A549 (cell line): ENCODE measurements at regions not wholly inside any gene's neighbourhood (a gene's known extent, or its start where the extent isn't known, plus 50 kb on each side); places are given as distances from the start of the nearest gene placed in this dataset.

Source experiments
- ATAC-seq, 2 experiments: fragments of 200-7000 bp in 1 of 2; fragments of >200 bp in 1 of 2; cut with Nextera tagmentation in 1 of 2; cut with Tn5 transposase in 1 of 2; 3 replicates each; pipeline versions ENCODE4 v1.8.0 to v1.9.1; 2018 to 2020; ENCODE audit warnings: mild to moderate bottlenecking in 1 of 2, moderate library complexity in 1 of 2
- CTCF ChIA-PET: fragments of 300-600 bp; sonication (Branson Sonifier 250); formaldehyde crosslinking; extraction: SDS; loops from one replicate; lab custom pipeline; 2021; ENCODE audit warnings: antibody characterized with exemption, inconsistent platforms; lab: Yijun Ruan, JAX
- POLR2A ChIA-PET: fragments of 350-600 bp; formaldehyde crosslinking; extraction: SDS; loops from one replicate; lab custom pipeline; 2021; ENCODE audit warnings: antibody characterized with exemption, inconsistent platforms; lab: Yijun Ruan, JAX
- DNase-seq, 2 experiments: peaks; one replicate each; pipeline versions ENCODE4 v3.0.0 to v3.0.0-alpha.2; 2011 to 2016; ENCODE audit warnings: low read depth in 1 of 2, low spot score in 1 of 2
- FAIRE-seq: peaks from 2 replicates; lab custom pipeline; 2011; peaks lifted over from hg19 to GRCh38; lab: Jason Lieb, UNC
- H3K27ac ChIP-seq, 2 experiments: fragments of >200 bp; sonication (Bioruptor Twin); formaldehyde crosslinking; 3 replicates each; pipeline ENCODE4 v1.5.1; 2016 to 2017
- H3K4me1 ChIP-seq: fragments of >200 bp; sonication (Bioruptor Twin); formaldehyde crosslinking; 3 replicates; pipeline ENCODE4 v1.6.1; 2016
- H3K4me2 ChIP-seq: fragments of >200 bp; sonication (Bioruptor Twin); formaldehyde crosslinking; 3 replicates; pipeline ENCODE4 v1.6.1; 2016
- H3K4me3 ChIP-seq: fragments of >200 bp; sonication (Bioruptor Twin); formaldehyde crosslinking; 3 replicates; pipeline ENCODE4 v1.5.1; 2016
- H3K9me3 ChIP-seq: fragments of >200 bp; sonication (Bioruptor Twin); formaldehyde crosslinking; 3 replicates; pipeline ENCODE4 v1.6.1; 2016
- ATOH8 ChIP-seq: fragments of 250-450 bp; sonication (Bioruptor Pico); IDR thresholded peaks from 2 replicates; pipeline ENCODE4 v1.5.0; 2020; ENCODE audit warnings: low read depth, mild to moderate bottlenecking, moderate library complexity
- CEBPB ChIP-seq, 2 experiments: fragments of >200 bp in 1 of 2; sonication (Bioruptor Twin) in 1 of 2; formaldehyde crosslinking in 1 of 2; IDR thresholded peaks; 2 replicates each; pipeline ENCODE4 v1.6.1; 2012 to 2016
- EHF ChIP-seq: fragments of 250-450 bp; sonication (Bioruptor Pico); IDR thresholded peaks from 2 replicates; pipeline ENCODE4 v1.5.0; 2020; ENCODE audit warnings: mild to moderate bottlenecking
- HDAC2 ChIP-seq: fragments of 200-600 bp; sonication (generic); IDR thresholded peaks from 2 replicates; pipeline ENCODE4 v1.6.1; 2016
- HOXA7 ChIP-seq: fragments of 250-450 bp; sonication (Bioruptor Pico); IDR thresholded peaks from 2 replicates; pipeline ENCODE4 v1.5.0; 2020; ENCODE audit warnings: mild to moderate bottlenecking, moderate library complexity
- JUNB ChIP-seq: fragments of >200 bp; sonication (Bioruptor Twin); formaldehyde crosslinking; IDR thresholded peaks from 2 replicates; pipeline ENCODE4 v1.6.1; 2016
- PHF8 ChIP-seq: fragments of 200-600 bp; sonication (generic); IDR thresholded peaks from 2 replicates; pipeline ENCODE4 v1.6.1; 2016; ENCODE audit warnings: low read depth, mild to moderate bottlenecking, antibody characterized with exemption, moderate library complexity, borderline replicate concordance
- POLR2A ChIP-seq: IDR thresholded peaks from 2 replicates; pipeline ENCODE4 v1.6.1; 2012; ENCODE audit warnings: mild to moderate bottlenecking, low read length
- RCOR1 ChIP-seq: fragments of 150-350 bp; IDR thresholded peaks from 2 replicates; pipeline ENCODE4 v1.6.1; 2014; ENCODE audit warnings: antibody characterized with exemption, low read length, low read depth
- RFX5 ChIP-seq: fragments of 450-650 bp; IDR thresholded peaks from 2 replicates; pipeline ENCODE4 v1.7.1; 2014; ENCODE audit warnings: antibody characterized with exemption, mild to moderate bottlenecking, moderate library complexity
- TFCP2L1 ChIP-seq: fragments of 250-450 bp; sonication (Bioruptor Pico); IDR thresholded peaks from 2 replicates; pipeline ENCODE4 v1.5.0; 2021; ENCODE audit warnings: mild to moderate bottlenecking
- ZC3H11A ChIP-seq: fragments of 450-650 bp; IDR thresholded peaks from 2 replicates; pipeline ENCODE4 v1.6.1; 2014; ENCODE audit warnings: antibody characterized with exemption, mild to moderate bottlenecking
- ZFP36 ChIP-seq: fragments of 450-650 bp; IDR thresholded peaks from 2 replicates; pipeline ENCODE4 v1.6.1; 2014; ENCODE audit warnings: borderline replicate concordance; ENCODE audit not compliant: partially characterized antibody
- WGBS: methylation state at CpG from one replicate; pipeline ENCODE4 v1.1.6; 2017; ENCODE audit errors: missing lambda C conversion rate; 5-methylcytosine and 5-hydroxymethylcytosine counted together
- TF ChIP-seq, protein P1 (sequence below): fragments of >200 bp; sonication (Bioruptor Twin); formaldehyde crosslinking; IDR thresholded peaks from 3 replicates; pipeline ENCODE4 v1.5.1; 2016
- TF ChIP-seq, protein P2 (sequence below): fragments of >200 bp; sonication (Bioruptor Twin); formaldehyde crosslinking; IDR thresholded peaks from 2 replicates; pipeline ENCODE4 v1.6.1; 2016
- TF ChIP-seq, protein P3 (sequence below): fragments of 450-650 bp; IDR thresholded peaks from 2 replicates; pipeline ENCODE4 v1.6.1; 2014; ENCODE audit warnings: antibody characterized with exemption
- TF ChIP-seq, protein P4 (sequence below): fragments of 200-600 bp; sonication (generic); IDR thresholded peaks from 2 replicates; pipeline ENCODE4 v1.6.1; 2016; ENCODE audit warnings: antibody characterized with exemption, mild to moderate bottlenecking, moderate library complexity

DNA sequence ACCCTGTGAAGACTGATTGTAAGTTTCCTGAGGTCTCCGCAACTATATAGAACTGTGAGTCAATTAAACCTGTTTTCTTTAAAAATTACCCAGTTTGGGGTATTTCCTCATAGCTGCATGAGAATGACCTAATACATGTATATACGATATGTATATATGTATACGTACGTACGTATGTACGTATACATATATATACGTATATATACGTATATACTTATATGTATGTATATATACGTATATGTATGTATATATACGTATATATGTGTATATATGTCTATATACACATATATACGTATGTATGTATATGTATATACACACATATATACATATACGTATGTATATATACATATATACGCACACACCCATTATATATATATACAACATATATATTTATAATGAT, 1153.0 kb upstream of the CDH18 start:
- Histone ChIP-seq H3K27ac (no peak overlapping the region), H3K9me3 (no peaks in the 10 kb centered on the region), H3K4me3 (no peak overlapping the region), H3K4me2 (no peak overlapping the region), H3K4me1 (no peaks in the 10 kb centered on the region)
- no peak for ATAC-seq
- DNase-seq, result no peak
- no peak for FAIRE-seq
- ChIA-PET POLR2A (no interaction called here), CTCF (no interaction called here)
- 80% methylated on average over 13 of the region's 13 CpGs for WGBS
- TF ChIP-seq RCOR1, result no peak
- TF ChIP-seq EHF (CRISPR knock-in tag), result no peak
- TF ChIP-seq, protein P1, sequence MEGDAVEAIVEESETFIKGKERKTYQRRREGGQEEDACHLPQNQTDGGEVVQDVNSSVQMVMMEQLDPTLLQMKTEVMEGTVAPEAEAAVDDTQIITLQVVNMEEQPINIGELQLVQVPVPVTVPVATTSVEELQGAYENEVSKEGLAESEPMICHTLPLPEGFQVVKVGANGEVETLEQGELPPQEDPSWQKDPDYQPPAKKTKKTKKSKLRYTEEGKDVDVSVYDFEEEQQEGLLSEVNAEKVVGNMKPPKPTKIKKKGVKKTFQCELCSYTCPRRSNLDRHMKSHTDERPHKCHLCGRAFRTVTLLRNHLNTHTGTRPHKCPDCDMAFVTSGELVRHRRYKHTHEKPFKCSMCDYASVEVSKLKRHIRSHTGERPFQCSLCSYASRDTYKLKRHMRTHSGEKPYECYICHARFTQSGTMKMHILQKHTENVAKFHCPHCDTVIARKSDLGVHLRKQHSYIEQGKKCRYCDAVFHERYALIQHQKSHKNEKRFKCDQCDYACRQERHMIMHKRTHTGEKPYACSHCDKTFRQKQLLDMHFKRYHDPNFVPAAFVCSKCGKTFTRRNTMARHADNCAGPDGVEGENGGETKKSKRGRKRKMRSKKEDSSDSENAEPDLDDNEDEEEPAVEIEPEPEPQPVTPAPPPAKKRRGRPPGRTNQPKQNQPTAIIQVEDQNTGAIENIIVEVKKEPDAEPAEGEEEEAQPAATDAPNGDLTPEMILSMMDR, result no peak
- TF ChIP-seq, protein P2, sequence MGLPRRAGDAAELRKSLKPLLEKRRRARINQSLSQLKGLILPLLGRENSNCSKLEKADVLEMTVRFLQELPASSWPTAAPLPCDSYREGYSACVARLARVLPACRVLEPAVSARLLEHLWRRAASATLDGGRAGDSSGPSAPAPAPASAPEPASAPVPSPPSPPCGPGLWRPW, result no peak
- TF ChIP-seq ATOH8 (CRISPR knock-in tag), result no peak
- TF ChIP-seq ZFP36, result no peak
- no peak for TF ChIP-seq HOXA7 (CRISPR knock-in tag)
- TF ChIP-seq HDAC2, result no peak
- TF ChIP-seq ZC3H11A, result no peak
- TF ChIP-seq PHF8, result no peak
- TF ChIP-seq, all 56 proteins: peak for 0

DNA sequence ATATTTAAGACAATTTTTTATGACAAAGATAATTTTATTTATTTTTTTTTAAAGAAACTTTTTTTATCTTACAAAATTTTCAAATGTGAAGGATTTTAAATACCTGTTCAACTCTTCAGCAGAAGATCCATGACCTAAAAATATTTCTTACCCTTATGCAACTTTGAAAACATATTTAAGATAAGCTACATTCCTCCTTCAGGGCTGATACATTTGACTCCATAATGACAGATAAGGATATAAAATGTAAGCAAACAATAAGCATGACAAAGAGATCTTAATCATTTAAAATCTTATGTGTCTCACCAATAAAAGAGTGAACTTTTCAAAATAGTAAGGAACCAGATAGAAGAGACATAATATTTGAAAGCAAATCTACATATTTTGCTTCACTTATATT, 1138.2 kb upstream of the CDH18 start:
- Histone ChIP-seq H3K4me3 (no peak overlapping the region), H3K27ac (no peak overlapping the region), H3K4me2 (no peak overlapping the region), H3K4me1 (no peaks in the 10 kb centered on the region), H3K9me3 (no peaks in the 10 kb centered on the region)
- FAIRE-seq, result no peak
- CTCF ChIA-PET, result no interaction called here
- no peak for DNase-seq
- TF ChIP-seq HDAC2, result no peak
- no peak for TF ChIP-seq RFX5
- TF ChIP-seq JUNB, result no peak
- no peak for TF ChIP-seq TFCP2L1 (CRISPR knock-in tag)
- TF ChIP-seq RCOR1, result no peak
- TF ChIP-seq, protein P3, sequence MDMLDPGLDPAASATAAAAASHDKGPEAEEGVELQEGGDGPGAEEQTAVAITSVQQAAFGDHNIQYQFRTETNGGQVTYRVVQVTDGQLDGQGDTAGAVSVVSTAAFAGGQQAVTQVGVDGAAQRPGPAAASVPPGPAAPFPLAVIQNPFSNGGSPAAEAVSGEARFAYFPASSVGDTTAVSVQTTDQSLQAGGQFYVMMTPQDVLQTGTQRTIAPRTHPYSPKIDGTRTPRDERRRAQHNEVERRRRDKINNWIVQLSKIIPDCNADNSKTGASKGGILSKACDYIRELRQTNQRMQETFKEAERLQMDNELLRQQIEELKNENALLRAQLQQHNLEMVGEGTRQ, result no peak
- TF ChIP-seq, protein P4, sequence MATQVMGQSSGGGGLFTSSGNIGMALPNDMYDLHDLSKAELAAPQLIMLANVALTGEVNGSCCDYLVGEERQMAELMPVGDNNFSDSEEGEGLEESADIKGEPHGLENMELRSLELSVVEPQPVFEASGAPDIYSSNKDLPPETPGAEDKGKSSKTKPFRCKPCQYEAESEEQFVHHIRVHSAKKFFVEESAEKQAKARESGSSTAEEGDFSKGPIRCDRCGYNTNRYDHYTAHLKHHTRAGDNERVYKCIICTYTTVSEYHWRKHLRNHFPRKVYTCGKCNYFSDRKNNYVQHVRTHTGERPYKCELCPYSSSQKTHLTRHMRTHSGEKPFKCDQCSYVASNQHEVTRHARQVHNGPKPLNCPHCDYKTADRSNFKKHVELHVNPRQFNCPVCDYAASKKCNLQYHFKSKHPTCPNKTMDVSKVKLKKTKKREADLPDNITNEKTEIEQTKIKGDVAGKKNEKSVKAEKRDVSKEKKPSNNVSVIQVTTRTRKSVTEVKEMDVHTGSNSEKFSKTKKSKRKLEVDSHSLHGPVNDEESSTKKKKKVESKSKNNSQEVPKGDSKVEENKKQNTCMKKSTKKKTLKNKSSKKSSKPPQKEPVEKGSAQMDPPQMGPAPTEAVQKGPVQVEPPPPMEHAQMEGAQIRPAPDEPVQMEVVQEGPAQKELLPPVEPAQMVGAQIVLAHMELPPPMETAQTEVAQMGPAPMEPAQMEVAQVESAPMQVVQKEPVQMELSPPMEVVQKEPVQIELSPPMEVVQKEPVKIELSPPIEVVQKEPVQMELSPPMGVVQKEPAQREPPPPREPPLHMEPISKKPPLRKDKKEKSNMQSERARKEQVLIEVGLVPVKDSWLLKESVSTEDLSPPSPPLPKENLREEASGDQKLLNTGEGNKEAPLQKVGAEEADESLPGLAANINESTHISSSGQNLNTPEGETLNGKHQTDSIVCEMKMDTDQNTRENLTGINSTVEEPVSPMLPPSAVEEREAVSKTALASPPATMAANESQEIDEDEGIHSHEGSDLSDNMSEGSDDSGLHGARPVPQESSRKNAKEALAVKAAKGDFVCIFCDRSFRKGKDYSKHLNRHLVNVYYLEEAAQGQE, result no peak
- TF ChIP-seq POLR2A, result no peak
- no peak for TF ChIP-seq CEBPB (IDR thresholded peaks at IDR 0.05)
- no peak for TF ChIP-seq ZC3H11A
- POLR2A ChIA-PET, result no interaction called here
- ATAC-seq, result no peak
